ENCODE measurements at regions not wholly inside any gene's neighbourhood (a gene's known extent, or its start where the extent isn't known, plus 50 kb on each side); places are given as distances from the start of the nearest gene placed in this dataset.

GRCh38 chr13:73334445-73334844 lies 275.6 kb downstream of the KLF5 start:
- TF ChIP-seq CTCF (IDR thresholded peaks at IDR 0.05; ENCODE audit: poor library complexity, severe bottlenecking) (no peak), EZH2 (IDR thresholded peaks at IDR 0.05; ENCODE audit: borderline replicate concordance, insufficient read depth, low read length, poor library complexity, severe bottlenecking) (no peak), RAD21 (conservative IDR thresholded peaks at IDR 0.05) (no peak), SMC3 (conservative IDR thresholded peaks at IDR 0.05; ENCODE audit: poor library complexity) (no peak), POLR2AphosphoS5 (IDR thresholded peaks at IDR 0.05) (no peak), MXI1 (conservative IDR thresholded peaks at IDR 0.05; ENCODE audit: poor library complexity, severe bottlenecking) (no peak), REST (IDR thresholded peaks at IDR 0.05; ENCODE audit: borderline replicate concordance) (no peak)

Measured in neural cell (in vitro differentiated cells).